GM12891 (cell line): ENCODE measurements at regions not wholly inside any gene's neighbourhood (a gene's known extent, or its start where the extent isn't known, plus 50 kb on each side); places are given as distances from the start of the nearest gene placed in this dataset.

Experiments used
- DNase-seq: peaks from one replicate; pipeline ENCODE4 v3.0.0; 2011; ENCODE audit warnings: low spot score; ENCODE audit not compliant: insufficient read length
- FAIRE-seq: peaks from 2 replicates; lab custom pipeline; 2011; peaks lifted over from hg19 to GRCh38; lab: Jason Lieb, UNC
- PAX5 ChIP-seq: IDR thresholded peaks from 2 replicates; pipeline ENCODE4 v1.6.1; 2011; ENCODE audit warnings: low read length, moderate library complexity, mild to moderate bottlenecking; ENCODE audit not compliant: insufficient read depth, severe bottlenecking
- POLR2A ChIP-seq: IDR thresholded peaks from 2 replicates; pipeline ENCODE4 v1.6.1; 2011; ENCODE audit warnings: low read depth, low read length, control low read depth
- POLR2AphosphoS5 ChIP-seq: IDR thresholded peaks from 2 replicates; pipeline ENCODE4 v1.6.1; 2011; ENCODE audit warnings: low read depth, low read length, control low read depth
- POU2F2 ChIP-seq: IDR thresholded peaks from 2 replicates; pipeline ENCODE4 v1.6.1; 2011; ENCODE audit warnings: low read depth, mild to moderate bottlenecking, control low read depth, low read length, moderate library complexity
- SPI1 ChIP-seq: IDR thresholded peaks from 2 replicates; pipeline ENCODE4 v1.6.1; 2011; ENCODE audit warnings: low read depth, low read length, control low read depth
- TAF1 ChIP-seq: IDR thresholded peaks from 2 replicates; pipeline ENCODE4 v1.6.1; 2011; ENCODE audit warnings: low read depth, low read length, control low read depth

- TF ChIP-seq POLR2A: no peak
- no peak for TF ChIP-seq SPI1
- no peak for TF ChIP-seq POLR2AphosphoS5
- TF ChIP-seq PAX5: no peak
- TF ChIP-seq POU2F2: no peak
- no peak for TF ChIP-seq TAF1
- DNase-seq (no peak), FAIRE-seq (no peak)
Measured at GRCh38 chr3:187916072-187916471, 170.8 kb upstream of the BCL6 start.

GRCh38 chr3:187918081-187918644 is 172.9 kb upstream of the BCL6 start:
- TF ChIP-seq PAX5 (no peak), POLR2AphosphoS5 (no peak), POU2F2 (no peak), POLR2A (no peak), SPI1 (no peak), TAF1 (no peak)
- no peak for DNase-seq
- FAIRE-seq: no peak

- DNase-seq: peak; percentile 23
- TF ChIP-seq SPI1: peak; percentile 92
- peak; percentile 69; the same call in 1 of the 2 replicates for TF ChIP-seq POU2F2
- no peak for TF ChIP-seq POLR2A
- no peak for TF ChIP-seq TAF1
- TF ChIP-seq POLR2AphosphoS5: no peak
- TF ChIP-seq PAX5: no peak
- FAIRE-seq: peak; percentile 90
Measured at GRCh38 chr3:187919048-187919447, 173.8 kb upstream of the BCL6 start.

- no peak for DNase-seq
- 0 out of 2 replicates have a peak, but pooled peaks have one; percentile 12 for TF ChIP-seq SPI1
- TF ChIP-seq TAF1: no peak
- peak; percentile 80 for FAIRE-seq
Measured at GRCh38 chr3:187919544-187919943, 174.3 kb upstream of the BCL6 start.

DNA sequence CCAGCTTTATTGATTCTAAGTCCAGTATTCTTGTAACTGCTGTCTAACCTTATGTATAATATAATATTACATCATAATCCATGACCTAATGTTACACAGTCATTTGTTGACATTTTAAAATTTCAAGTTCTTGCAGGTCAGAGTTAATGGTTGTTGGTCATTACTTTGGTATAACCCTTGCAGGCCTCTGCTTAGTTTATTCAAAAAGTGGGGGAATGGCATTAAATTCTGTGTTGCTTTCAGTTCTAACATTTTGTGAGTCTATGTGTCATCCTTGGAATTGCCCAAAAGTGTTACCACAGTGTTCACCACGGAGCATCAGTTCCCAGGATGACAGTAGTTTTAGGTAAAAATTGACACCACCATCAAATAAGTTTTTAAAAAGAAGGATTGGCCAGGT is 174.8 kb upstream of the BCL6 start:
- FAIRE-seq (no peak), DNase-seq (no peak)
- no peak for TF ChIP-seq POLR2AphosphoS5
- no peak for TF ChIP-seq SPI1
- TF ChIP-seq PAX5: no peak
- TF ChIP-seq TAF1: no peak
- no peak for TF ChIP-seq POU2F2
- no peak for TF ChIP-seq POLR2A

DNA sequence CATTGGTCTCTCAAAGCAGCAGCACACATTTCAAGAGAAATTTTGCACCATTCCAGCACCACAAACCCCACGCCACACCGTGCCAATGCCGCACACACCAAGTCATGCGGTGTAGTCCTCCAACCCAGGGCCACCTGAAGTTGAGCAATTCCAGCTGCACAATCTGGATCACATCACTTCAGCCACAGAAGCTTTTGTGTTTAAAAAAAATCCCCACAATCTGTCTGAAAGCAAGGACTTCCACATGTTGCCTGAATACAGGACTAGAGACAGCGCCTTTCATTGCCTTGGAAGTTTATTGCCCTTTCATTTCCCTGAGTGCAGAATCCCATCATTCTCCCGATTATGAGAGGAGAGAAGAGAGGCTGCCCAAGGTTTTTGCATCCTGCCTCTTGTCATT is 175.6 kb upstream of the BCL6 start:
- FAIRE-seq (no peak), DNase-seq (no peak)
- TF ChIP-seq SPI1 (no peak), TAF1 (no peak), POU2F2 (no peak), POLR2A (no peak), POLR2AphosphoS5 (no peak), PAX5 (no peak)

GRCh38 chr3:187921391-187922074 is 176.3 kb upstream of the BCL6 start:
- no peak for TF ChIP-seq POLR2A
- no peak for TF ChIP-seq POLR2AphosphoS5
- TF ChIP-seq TAF1: no peak
- FAIRE-seq (no peak), DNase-seq (no peak)

- FAIRE-seq (no peak), DNase-seq (no peak)
- TF ChIP-seq POLR2A: no peak
- TF ChIP-seq PAX5: no peak
- no peak for TF ChIP-seq TAF1
- TF ChIP-seq POLR2AphosphoS5: no peak
- no peak for TF ChIP-seq SPI1
- TF ChIP-seq POU2F2: no peak
Measured at GRCh38 chr3:187922704-187923416, 177.6 kb upstream of the BCL6 start.

DNA sequence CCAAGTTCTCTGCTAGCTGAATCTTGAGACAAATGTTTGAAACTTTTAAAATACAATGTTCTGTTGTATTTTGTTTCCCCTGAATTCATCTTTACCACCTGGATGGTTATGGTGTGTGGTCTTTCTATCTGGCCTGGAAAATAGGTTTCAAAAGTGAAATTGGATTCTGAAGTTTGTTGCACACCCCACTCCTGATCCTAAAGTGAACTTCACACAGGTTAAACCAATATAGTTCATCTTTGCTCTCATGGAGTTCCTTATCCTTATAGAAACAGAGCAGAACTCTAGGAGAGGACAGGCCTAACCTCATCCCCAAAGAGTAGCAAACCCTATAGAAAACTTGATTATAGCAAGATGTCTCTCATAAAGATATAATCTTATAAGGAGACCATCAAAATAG is 179.4 kb upstream of the BCL6 start:
- TF ChIP-seq POU2F2 (no peak), POLR2A (no peak), TAF1 (no peak), PAX5 (no peak), POLR2AphosphoS5 (no peak), SPI1 (no peak)
- no peak for DNase-seq
- no peak for FAIRE-seq

DNA sequence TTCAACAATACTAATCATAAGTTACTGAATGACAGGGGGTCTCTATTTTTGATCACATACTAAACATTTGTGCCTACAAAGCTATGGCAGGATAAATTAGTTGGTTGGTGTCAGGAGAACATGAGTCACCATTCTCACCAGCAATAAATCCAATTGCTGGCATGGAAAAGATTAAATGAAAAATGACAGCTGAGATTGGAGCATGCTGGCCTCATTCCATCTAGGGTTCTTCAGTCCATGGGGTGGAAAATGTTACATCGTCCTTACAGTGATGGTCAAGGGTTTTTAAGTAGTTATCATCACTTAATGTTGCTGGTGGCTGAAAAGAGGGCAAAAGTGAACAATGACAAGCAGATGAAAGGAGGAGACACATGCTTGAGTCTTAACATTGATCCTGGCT is 180.1 kb upstream of the BCL6 start:
- FAIRE-seq (no peak), DNase-seq (no peak)
- TF ChIP-seq SPI1 (no peak), POLR2A (no peak), PAX5 (no peak), POU2F2 (no peak), TAF1 (no peak), POLR2AphosphoS5 (no peak)
